ENCODE measurements at regions not wholly inside any gene's neighbourhood (a gene's known extent, or its start where the extent isn't known, plus 50 kb on each side); places are given as distances from the start of the nearest gene placed in this dataset.

- DNase-seq = no peak
Measured at GRCh38 chrX:129077424-129078170, 445.7 kb downstream of the SMARCA1 start.

- no peak for DNase-seq
Measured at GRCh38 chrX:129071390-129071789, 451.9 kb downstream of the SMARCA1 start.

DNA sequence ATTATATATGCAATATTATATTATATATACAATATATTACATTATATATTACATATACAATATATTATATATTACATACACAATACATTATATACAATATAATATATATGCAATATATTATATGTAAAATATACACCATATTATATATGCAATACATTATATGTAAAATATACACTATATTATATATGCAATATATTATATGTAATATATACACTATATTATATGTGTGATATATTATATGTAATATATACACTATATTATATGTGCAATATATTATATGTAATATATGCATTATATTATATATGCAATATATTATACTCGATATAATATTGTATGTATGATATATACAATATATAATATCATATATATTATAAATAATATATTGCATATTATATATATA, 457.4 kb downstream of the SMARCA1 start:
- DNase-seq = no peak

- no peak for DNase-seq
Measured at GRCh38 chrX:129058405-129058804, 464.9 kb downstream of the SMARCA1 start.

GRCh38 chrX:129043138-129043537, 480.2 kb downstream of the SMARCA1 start:
- no peak for DNase-seq

DNA sequence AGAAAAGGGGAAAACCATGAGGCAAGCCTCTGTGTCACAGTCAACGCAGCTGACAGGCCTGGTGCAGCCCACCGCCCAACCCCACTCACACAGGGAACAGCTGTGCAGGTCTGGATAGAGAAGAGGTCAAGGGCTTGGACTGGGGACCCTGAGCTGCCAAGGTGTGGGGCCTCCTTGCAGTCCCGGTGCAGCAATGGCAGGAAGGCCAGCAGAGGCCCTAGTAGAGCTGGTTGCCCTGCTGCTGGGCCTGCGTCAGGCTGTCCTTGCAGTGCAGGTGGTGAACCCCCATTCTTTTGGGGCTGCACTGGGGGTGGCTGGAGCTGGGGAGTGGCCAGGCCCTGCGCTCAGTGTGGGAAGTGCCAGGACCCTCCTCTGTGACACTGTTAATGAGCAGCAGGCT, 482.0 kb downstream of the SMARCA1 start:
- DNase-seq = no peak

GRCh38 chrX:129040124-129040523, 483.2 kb downstream of the SMARCA1 start:
- DNase-seq = no peak

DNA sequence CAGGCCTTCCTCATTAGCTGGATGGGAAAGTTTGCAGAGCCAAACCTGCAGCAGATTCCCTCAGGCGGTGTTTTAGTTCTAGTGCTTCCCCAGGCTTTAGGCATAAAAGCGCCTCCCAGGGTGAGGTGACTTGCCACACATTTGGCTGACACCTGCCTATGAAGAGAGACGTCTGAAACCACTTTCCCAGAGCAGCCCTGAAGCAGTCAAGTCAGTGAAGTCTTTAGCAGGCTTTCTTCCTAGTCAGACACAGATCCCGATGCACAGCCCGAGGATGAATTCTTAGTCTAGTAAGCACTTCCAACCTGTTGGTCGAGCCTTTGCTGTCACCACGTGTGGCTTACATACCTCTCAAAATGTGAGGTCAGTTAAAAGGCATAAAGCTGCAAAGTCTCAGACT, 484.1 kb downstream of the SMARCA1 start:
- no peak for DNase-seq

- no peak for DNase-seq
Measured at GRCh38 chrX:129037389-129037788, 485.9 kb downstream of the SMARCA1 start.

- no peak for DNase-seq
Measured at GRCh38 chrX:129035180-129035579, 488.1 kb downstream of the SMARCA1 start.

DNA sequence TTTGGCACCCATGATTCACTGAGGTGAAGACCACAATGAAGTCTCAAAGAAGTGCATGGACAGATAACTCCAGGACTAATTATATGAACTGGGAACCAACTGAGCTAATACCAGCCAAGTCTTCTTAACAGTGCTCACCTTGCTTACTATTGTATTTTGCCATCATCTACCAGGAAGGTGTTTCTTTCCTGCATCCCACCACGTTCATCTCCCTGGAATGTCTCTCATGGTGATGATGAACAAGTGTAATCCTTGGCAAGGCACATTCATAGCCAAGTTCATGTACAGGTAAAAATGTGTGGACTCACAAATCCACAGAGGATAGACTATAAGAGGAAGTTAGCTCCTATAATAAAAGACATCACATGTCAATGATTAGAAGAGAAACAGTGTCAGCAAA, 489.1 kb downstream of the SMARCA1 start:
- no peak for DNase-seq

DNA sequence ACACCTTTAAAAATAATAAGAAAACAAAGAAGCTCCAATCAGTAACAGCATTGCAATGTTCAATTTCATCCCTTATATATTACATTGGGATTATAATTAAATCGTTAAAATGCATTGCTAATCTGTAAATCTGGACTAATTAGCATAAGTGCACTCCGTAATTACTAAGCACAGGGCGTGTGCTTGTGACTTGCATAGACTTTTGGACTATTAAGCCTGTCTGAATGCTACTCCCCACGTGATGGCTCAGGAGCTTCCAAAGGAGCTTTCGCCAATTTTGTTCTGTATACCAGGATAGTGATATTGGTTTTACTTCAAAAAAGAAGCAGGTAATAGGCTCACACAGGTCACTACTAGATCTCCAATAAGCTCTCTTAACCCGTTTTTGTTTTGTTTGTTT, 497.1 kb downstream of the SMARCA1 start:
- no peak for DNase-seq

- DNase-seq = no peak
Measured at GRCh38 chrX:129025376-129025775, 497.9 kb downstream of the SMARCA1 start.

DNA sequence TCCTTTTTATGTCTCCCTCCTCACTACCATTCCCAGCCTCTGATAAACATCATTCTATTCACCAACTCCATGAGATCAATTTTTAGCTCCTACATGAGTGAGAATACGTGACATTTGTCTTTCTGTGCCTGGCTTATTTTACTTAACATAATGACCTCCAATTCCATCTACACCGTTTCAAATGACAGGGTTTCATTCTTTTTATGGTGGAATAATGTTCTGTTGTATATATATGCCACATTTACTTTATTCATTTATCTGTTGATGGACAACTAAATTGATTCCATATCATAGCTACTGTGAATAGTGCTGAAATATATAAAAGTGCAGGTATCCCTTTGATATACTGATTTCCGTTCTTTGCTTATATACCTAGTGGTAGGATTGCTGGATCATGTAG, 503.9 kb downstream of the SMARCA1 start:
- DNase-seq = no peak

DNA sequence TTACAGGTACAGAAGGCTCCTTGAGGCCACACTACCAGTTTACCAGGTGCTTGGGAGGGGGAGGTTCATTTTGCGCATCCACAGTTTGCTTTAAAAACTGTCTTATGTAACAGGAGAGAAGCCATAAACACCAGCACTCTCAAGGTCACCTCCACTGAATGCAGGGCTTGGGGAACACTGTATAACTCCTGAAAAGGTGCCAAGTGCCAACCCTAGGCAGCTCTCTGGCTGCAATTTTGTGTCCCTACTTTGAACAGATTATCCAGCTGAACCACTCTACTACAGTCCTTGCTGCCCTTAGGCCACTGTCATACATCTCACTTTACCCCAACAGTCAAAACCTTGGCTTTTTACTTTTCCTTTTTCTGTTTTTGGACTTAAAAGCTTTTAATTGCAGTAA, 507.9 kb downstream of the SMARCA1 start:
- no peak for DNase-seq

DNA sequence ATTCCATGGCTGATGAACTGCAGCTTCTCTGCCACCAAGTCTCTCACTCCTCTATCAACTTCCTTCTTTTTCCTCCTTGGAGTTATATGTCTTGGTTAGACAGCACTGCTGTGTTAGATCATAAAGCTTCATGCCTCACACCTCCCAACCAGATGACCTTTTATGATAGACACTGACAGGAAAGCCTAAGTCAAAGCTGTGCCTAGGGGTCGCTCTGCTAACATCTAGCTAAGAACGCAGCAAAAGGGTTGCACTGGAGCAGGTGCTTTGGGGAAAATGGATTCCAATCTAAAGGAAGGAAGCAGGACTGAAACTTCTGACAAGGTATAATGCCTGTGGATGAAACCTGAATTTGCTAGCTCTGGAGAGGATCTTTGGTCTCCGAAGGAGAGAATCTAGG, 509.7 kb downstream of the SMARCA1 start:
- no peak for DNase-seq

- no peak for DNase-seq
Measured at GRCh38 chrX:129007631-129008030, 515.7 kb downstream of the SMARCA1 start.

- DNase-seq = no peak
Measured at GRCh38 chrX:129006491-129006890, 516.8 kb downstream of the SMARCA1 start.

DNA sequence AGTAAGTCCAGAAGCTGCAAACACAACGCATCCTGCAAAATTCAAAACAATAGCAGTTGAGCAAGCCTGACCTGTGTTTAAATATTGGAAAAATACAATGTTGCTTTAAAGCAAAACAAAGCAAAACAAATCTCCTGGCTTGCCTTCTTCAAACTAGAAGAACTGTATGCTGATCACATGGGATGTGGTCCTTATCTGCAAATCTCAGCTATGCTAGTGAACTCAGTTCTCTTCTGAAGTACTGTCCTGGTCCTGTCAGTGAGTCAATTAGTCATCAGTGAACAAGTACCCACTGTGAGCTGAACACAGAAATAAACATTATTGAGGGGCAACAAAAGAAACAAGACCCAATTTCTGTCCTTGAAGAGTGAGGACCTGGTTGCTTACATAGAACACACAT, 522.5 kb downstream of the SMARCA1 start:
- DNase-seq = no peak

DNA sequence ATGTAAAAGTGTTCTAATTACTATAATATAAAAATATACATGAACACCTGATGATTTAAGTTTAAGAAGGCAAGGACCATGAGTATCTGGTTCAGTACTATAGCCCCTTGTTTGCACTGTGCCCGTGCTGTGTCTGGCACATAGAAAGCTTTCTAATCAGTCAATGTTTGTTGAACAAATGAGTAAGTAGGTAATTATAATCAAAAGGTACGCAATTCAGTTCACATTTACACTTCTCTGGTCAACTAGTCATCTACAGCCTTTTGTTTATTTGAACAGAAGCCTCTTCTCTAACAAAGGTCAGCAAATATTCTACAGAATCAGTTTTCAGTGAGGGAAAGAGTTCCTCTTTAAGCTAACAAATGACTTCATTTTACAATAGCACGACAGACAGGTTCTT, 523.3 kb downstream of the SMARCA1 start:
- DNase-seq = no peak

DNA sequence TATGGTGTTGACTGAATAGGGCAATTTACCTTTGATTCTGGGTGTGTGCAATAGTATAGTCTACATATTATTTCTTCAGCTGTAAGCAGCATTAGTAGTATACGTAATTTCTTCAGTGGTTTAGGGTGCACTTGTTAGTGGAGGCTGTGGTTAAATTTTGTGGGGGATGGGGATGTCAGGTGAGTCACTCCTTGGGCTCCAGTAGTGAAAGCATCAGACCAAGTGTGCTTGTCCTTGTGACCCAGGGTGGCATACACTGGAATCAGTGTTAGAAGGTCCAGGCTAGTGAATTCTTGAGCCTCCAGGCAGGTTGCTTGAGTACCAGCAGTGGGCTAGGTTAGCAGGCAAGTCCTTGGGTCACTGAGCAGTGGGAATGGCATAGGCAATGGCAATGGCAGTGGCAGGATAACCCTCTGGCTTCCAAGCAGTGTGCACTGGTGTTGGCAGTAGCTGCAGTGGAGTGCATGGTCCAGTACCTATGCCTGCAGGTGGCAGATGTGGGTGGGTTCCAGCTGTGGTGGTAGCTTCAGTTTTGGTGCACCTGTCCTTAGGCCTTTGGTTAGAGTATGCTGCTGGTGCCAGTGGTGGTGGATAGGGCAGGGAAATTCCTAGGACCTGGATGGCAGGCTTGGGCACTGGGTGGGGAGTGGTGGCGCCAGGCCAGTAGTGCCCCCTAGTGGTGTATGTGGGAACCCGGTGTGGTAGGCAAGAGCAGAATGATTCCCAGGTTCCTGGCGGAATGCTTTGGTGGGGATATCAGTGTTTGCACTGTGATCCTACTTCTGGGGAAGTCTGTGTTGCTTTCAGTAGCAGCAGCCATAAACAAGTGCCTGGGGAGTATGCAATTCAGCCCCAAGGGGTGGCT, 531.0 kb downstream of the SMARCA1 start:
- no peak for DNase-seq

- DNase-seq = no peak
Measured at GRCh38 chrX:128975745-128976144, 547.5 kb downstream of the SMARCA1 start.

GRCh38 chrX:128973033-128973432, 550.3 kb downstream of the SMARCA1 start:
- DNase-seq = no peak

DNA sequence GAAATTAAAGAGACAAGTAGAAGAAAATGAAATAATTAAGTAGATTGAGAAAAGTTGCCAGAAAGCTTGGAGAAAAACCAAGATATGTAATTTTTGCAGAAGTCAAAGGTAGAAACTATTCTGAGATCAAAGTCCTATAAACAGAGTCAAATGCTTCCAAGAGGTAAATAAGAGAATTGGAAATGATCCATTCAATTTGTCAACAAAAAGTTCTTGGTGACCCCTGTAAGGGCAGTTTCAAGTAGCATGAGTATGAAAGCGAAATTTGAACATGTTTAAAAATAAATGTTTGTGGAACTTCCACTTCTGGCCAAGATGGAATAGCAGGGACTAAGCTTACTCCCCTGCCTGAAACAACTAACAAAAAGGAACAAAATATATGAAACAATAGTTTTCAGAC, 562.0 kb downstream of the SMARCA1 start:
- DNase-seq = no peak
